ENCODE measurements at regions not wholly inside any gene's neighbourhood (a gene's known extent, or its start where the extent isn't known, plus 50 kb on each side); places are given as distances from the start of the nearest gene placed in this dataset.

GRCh38 chr1:193960499-193960898, 774.1 kb upstream of the B3GALT2 start:
- H3K4me3 ChIP-seq (ENCODE audit: low read length) = no peak overlapping the region
- DNase-seq (ENCODE audit: low read depth, low spot score) = no peak

- DNase-seq (ENCODE audit: low read depth, low spot score) = no peak
- no peak overlapping the region for H3K4me3 ChIP-seq (ENCODE audit: low read length)
These were observed 773.6 kb upstream of the B3GALT2 start for GRCh38 chr1:193960040-193960439.

GRCh38 chr1:193957556-193958095, 771.2 kb upstream of the B3GALT2 start:
- no peak for DNase-seq (ENCODE audit: low read depth, low spot score)
- no peak overlapping the region for H3K4me3 ChIP-seq (ENCODE audit: low read length)

GRCh38 chr1:193952778-193953374, 766.5 kb upstream of the B3GALT2 start:
- no peak overlapping the region for H3K4me3 ChIP-seq (ENCODE audit: low read length)
- no peak for DNase-seq (ENCODE audit: low read depth, low spot score)

GRCh38 chr1:193951984-193952383, 765.6 kb upstream of the B3GALT2 start:
- no peak overlapping the region for H3K4me3 ChIP-seq (ENCODE audit: low read length)
- no peak for DNase-seq (ENCODE audit: low read depth, low spot score)

- DNase-seq (ENCODE audit: low read depth, low spot score) = no peak
- no peak overlapping the region for H3K4me3 ChIP-seq (ENCODE audit: low read length)
These were observed 758.0 kb upstream of the B3GALT2 start for GRCh38 chr1:193944454-193944853.

GRCh38 chr1:193940176-193940575, 753.8 kb upstream of the B3GALT2 start:
- no peak for DNase-seq (ENCODE audit: low read depth, low spot score)
- no peak overlapping the region for H3K4me3 ChIP-seq (ENCODE audit: low read length)

GRCh38 chr1:193939585-193939984, 753.2 kb upstream of the B3GALT2 start:
- H3K4me3 ChIP-seq (ENCODE audit: low read length) = no peak overlapping the region
- DNase-seq (ENCODE audit: low read depth, low spot score) = no peak

GRCh38 chr1:193937308-193937707, 750.9 kb upstream of the B3GALT2 start:
- H3K4me3 ChIP-seq (ENCODE audit: low read length) = no peak overlapping the region
- DNase-seq (ENCODE audit: low read depth, low spot score) = no peak

GRCh38 chr1:193932979-193933378, 746.6 kb upstream of the B3GALT2 start:
- DNase-seq (ENCODE audit: low read depth, low spot score) = no peak

GRCh38 chr1:193931356-193931755, 744.9 kb upstream of the B3GALT2 start:
- H3K4me3 ChIP-seq (ENCODE audit: low read length) = no peak overlapping the region
- DNase-seq (ENCODE audit: low read depth, low spot score) = no peak

More at GRCh38 chr1:193932979-193933378, 746.6 kb upstream of the B3GALT2 start:
- H3K4me3 ChIP-seq (ENCODE audit: low read length) = no peak overlapping the region

GRCh38 chr1:193929374-193930033, 743.1 kb upstream of the B3GALT2 start:
- no peak overlapping the region for H3K4me3 ChIP-seq (ENCODE audit: low read length)

GRCh38 chr1:193927550-193927949, 741.1 kb upstream of the B3GALT2 start:
- H3K4me3 ChIP-seq (ENCODE audit: low read length) = no peak overlapping the region
- no peak for DNase-seq (ENCODE audit: low read depth, low spot score)

More at GRCh38 chr1:193929374-193930033, 743.1 kb upstream of the B3GALT2 start:
- DNase-seq (ENCODE audit: low read depth, low spot score) = no peak

- DNase-seq (ENCODE audit: low read depth, low spot score) = no peak
These were observed 740.5 kb upstream of the B3GALT2 start for GRCh38 chr1:193926956-193927355.

GRCh38 chr1:193919827-193920226, 733.4 kb upstream of the B3GALT2 start:
- no peak overlapping the region for H3K4me3 ChIP-seq (ENCODE audit: low read length)
- DNase-seq (ENCODE audit: low read depth, low spot score) = no peak

More at GRCh38 chr1:193926956-193927355, 740.5 kb upstream of the B3GALT2 start:
- H3K4me3 ChIP-seq (ENCODE audit: low read length) = no peak overlapping the region

- no peak for DNase-seq (ENCODE audit: low read depth, low spot score)
- no peak overlapping the region for H3K4me3 ChIP-seq (ENCODE audit: low read length)
These were observed 730.0 kb upstream of the B3GALT2 start for GRCh38 chr1:193916452-193916851.

GRCh38 chr1:193914871-193915270, 728.5 kb upstream of the B3GALT2 start:
- no peak for DNase-seq (ENCODE audit: low read depth, low spot score)
- H3K4me3 ChIP-seq (ENCODE audit: low read length) = no peak overlapping the region

- no peak for DNase-seq (ENCODE audit: low read depth, low spot score)
- no peak overlapping the region for H3K4me3 ChIP-seq (ENCODE audit: low read length)
These were observed 723.1 kb upstream of the B3GALT2 start for GRCh38 chr1:193909406-193910082.

GRCh38 chr1:193905288-193906085, 719.1 kb upstream of the B3GALT2 start:
- H3K4me3 ChIP-seq (ENCODE audit: low read length) = no peak overlapping the region
- DNase-seq (ENCODE audit: low read depth, low spot score) = no peak

All from Jurkat, Clone E6-1 (cell line).